H1 (cell line): ENCODE measurements at regions not wholly inside any gene's neighbourhood (a gene's known extent, or its start where the extent isn't known, plus 50 kb on each side); places are given as distances from the start of the nearest gene placed in this dataset.

Experiments
- CTCF ChIA-PET: fragments of 300-600 bp; sonication (Branson Sonifier 250); formaldehyde crosslinking; loops from one replicate; lab custom pipeline; 2021; ENCODE audit not compliant: partially characterized antibody; lab: Charles Lee
- POLR2A ChIA-PET: fragments of 300-600 bp; sonication (Branson Sonifier 250); formaldehyde crosslinking; loops from one replicate; lab custom pipeline; 2021; ENCODE audit warnings: inconsistent platforms; ENCODE audit not compliant: partially characterized antibody; lab: Charles Lee
- DNase-seq, 2 experiments: peaks; one replicate each; pipeline versions ENCODE4 v3.0.0 to v3.0.0-alpha.2; 2010 to 2022; ENCODE audit warnings: low spot score in 2 of 2, low read depth in 1 of 2, mixed read lengths in 1 of 2
- FAIRE-seq: peaks from 2 replicates; lab custom pipeline; 2011; peaks lifted over from hg19 to GRCh38; lab: Jason Lieb, UNC
- H2AFZ ChIP-seq: 2 replicates; pipeline ENCODE4 v1.8.1; 2012; ENCODE audit warnings: low read length, inconsistent platforms
- H2AK5ac ChIP-seq: 2 replicates; pipeline ENCODE4 v1.6.1; 2013; ENCODE audit warnings: low read depth, low read length
- H2BK120ac ChIP-seq: replicated peaks from 2 replicates; pipeline ENCODE3; 2013; ENCODE audit warnings: low read depth, low read length, inconsistent platforms
- H2BK12ac ChIP-seq: 2 replicates; pipeline ENCODE4 v1.6.1; 2013; ENCODE audit warnings: low read depth, low read length
- H2BK15ac ChIP-seq: 2 replicates; pipeline ENCODE4 v1.6.1; 2013; ENCODE audit warnings: low read length
- H2BK20ac ChIP-seq: 2 replicates; pipeline ENCODE4 v1.6.1; 2013; ENCODE audit warnings: low read length
- H2BK5ac ChIP-seq: 2 replicates; pipeline ENCODE4 v1.6.1; 2013; ENCODE audit warnings: low read depth, low read length
- H3K14ac ChIP-seq: 2 replicates; pipeline ENCODE4 v1.6.1; 2013; ENCODE audit warnings: inconsistent platforms; ENCODE audit not compliant: insufficient read length
- H3K18ac ChIP-seq: 2 replicates; pipeline ENCODE4 v1.6.1; 2013; ENCODE audit warnings: low read length; ENCODE audit errors: extremely low read depth
- H3K23ac ChIP-seq: 2 replicates; pipeline ENCODE4 v1.6.1; 2013; ENCODE audit warnings: inconsistent platforms; ENCODE audit not compliant: insufficient read length
- H3K23me2 ChIP-seq: 2 replicates; pipeline ENCODE4 v1.6.1; 2013; ENCODE audit warnings: low read depth, low read length
- H3K27ac ChIP-seq: 2 replicates; pipeline ENCODE4 v1.6.1; 2011; ENCODE audit warnings: low read depth, low read length, inconsistent platforms
- H3K27me3 ChIP-seq, 4 experiments: replicated peaks in 1 of 4; 1 replicate in 1 of 4; 2 replicates in 3 of 4; pipeline versions ENCODE4 v1.6.1 to v1.8.1; 2011 to 2013; ENCODE audit warnings: low read length in 3 of 4, mild to moderate bottlenecking in 3 of 4, inconsistent platforms in 2 of 4, mixed read lengths in 2 of 4, moderate library complexity in 1 of 4; ENCODE audit not compliant: control insufficient read depth in 3 of 4, insufficient read depth in 3 of 4; ENCODE audit errors: extremely low read depth in 1 of 4
- H3K36me3 ChIP-seq, 4 experiments: 2 replicates each; pipeline versions ENCODE4 v1.6.1 to v1.8.1; 2011 to 2013; ENCODE audit warnings: mild to moderate bottlenecking in 4 of 4, low read length in 3 of 4, moderate library complexity in 2 of 4, control low read depth in 1 of 4, inconsistent platforms in 1 of 4; ENCODE audit not compliant: insufficient read depth in 4 of 4, control insufficient read depth in 2 of 4
- H3K4ac ChIP-seq: replicated peaks from 2 replicates; pipeline ENCODE3; 2013; ENCODE audit warnings: low read length, low read depth, mixed read lengths, inconsistent platforms; ENCODE audit not compliant: insufficient read length
- H3K4me1 ChIP-seq, 4 experiments: replicated peaks in 1 of 4; 1 replicate in 1 of 4; 2 replicates in 3 of 4; pipeline versions ENCODE4 v1.6.1 to v1.8.1; 2011 to 2013; ENCODE audit warnings: low read length in 3 of 4, inconsistent platforms in 2 of 4, mixed read lengths in 1 of 4; ENCODE audit not compliant: insufficient read depth in 4 of 4, control insufficient read depth in 3 of 4
- H3K4me2 ChIP-seq, 2 experiments: 2 replicates each; pipeline versions ENCODE4 v1.6.1 to v1.8.1; 2011 to 2013; ENCODE audit warnings: low read depth in 2 of 2, low read length in 2 of 2, control low read depth in 1 of 2, inconsistent platforms in 1 of 2, mild to moderate bottlenecking in 1 of 2; ENCODE audit not compliant: insufficient read depth in 1 of 2
- H3K4me3 ChIP-seq, 4 experiments: fragments of 200-600, 300-600 bp in 1 of 4; sonication (generic), shearing (Covaris generic), sonication (Bioruptor Twin) in 1 of 4; 2 replicates each; pipeline versions ENCODE4 v1.5.1 to v1.8.1; 2011 to 2016; ENCODE audit warnings: low read length in 4 of 4, low read depth in 3 of 4, control low read depth in 2 of 4, inconsistent platforms in 2 of 4, mild to moderate bottlenecking in 2 of 4, mixed read lengths in 1 of 4, moderate library complexity in 1 of 4; ENCODE audit not compliant: insufficient read depth in 2 of 4; ENCODE audit errors: extremely low read depth in 1 of 4
- H3K56ac ChIP-seq: replicated peaks from 2 replicates; pipeline ENCODE3; 2013; ENCODE audit warnings: low read depth, mild to moderate bottlenecking, mixed read lengths, low read length, inconsistent platforms; ENCODE audit not compliant: insufficient read length
- H3K79me1 ChIP-seq: 2 replicates; pipeline ENCODE4 v1.6.1; 2013; ENCODE audit warnings: low read depth, low read length, control low read depth
- H3K79me2 ChIP-seq, 2 experiments: 2 replicates each; pipeline versions ENCODE4 v1.6.1 to v1.8.1; 2012 to 2013; ENCODE audit warnings: low read length in 2 of 2, mild to moderate bottlenecking in 2 of 2, inconsistent platforms in 1 of 2; ENCODE audit not compliant: insufficient read depth in 2 of 2, control insufficient read depth in 1 of 2
- H3K9ac ChIP-seq, 4 experiments: replicated peaks in 1 of 4; 1 replicate in 1 of 4; 2 replicates in 3 of 4; pipeline versions ENCODE4 v1.6.1 to v1.8.1; 2011 to 2013; ENCODE audit warnings: low read depth in 3 of 4, low read length in 3 of 4, control low read depth in 2 of 4, mild to moderate bottlenecking in 2 of 4, moderate library complexity in 2 of 4, inconsistent platforms in 1 of 4; ENCODE audit errors: extremely low read depth in 1 of 4
- H3K9me3 ChIP-seq, 2 experiments: 2 replicates each; pipeline versions ENCODE4 v1.6.1 to v1.8.1; 2012 to 2013; ENCODE audit warnings: mild to moderate bottlenecking in 2 of 2, moderate library complexity in 2 of 2, control low read depth in 1 of 2, inconsistent platforms in 1 of 2, low read depth in 1 of 2, low read length in 1 of 2, mixed read lengths in 1 of 2; ENCODE audit not compliant: insufficient read depth in 2 of 2
- H4K20me1 ChIP-seq, 2 experiments: replicated peaks in 1 of 2; 2 replicates each; pipeline versions ENCODE3 to v1.8.1; 2011 to 2013; ENCODE audit warnings: inconsistent platforms in 2 of 2, low read length in 2 of 2, mild to moderate bottlenecking in 1 of 2; ENCODE audit not compliant: insufficient read depth in 2 of 2, control insufficient read depth in 1 of 2
- H4K5ac ChIP-seq: 2 replicates; pipeline ENCODE4 v1.6.1; 2013; ENCODE audit warnings: low read length, low read depth, mixed read lengths, inconsistent platforms; ENCODE audit not compliant: insufficient read length
- H4K8ac ChIP-seq: 2 replicates; pipeline ENCODE4 v1.8.0; 2013; ENCODE audit warnings: mild to moderate bottlenecking, moderate library complexity, low read length, inconsistent platforms; ENCODE audit not compliant: insufficient read depth; ENCODE audit errors: extremely low read depth
- H4K91ac ChIP-seq: replicated peaks from 2 replicates; pipeline ENCODE3; 2013; ENCODE audit warnings: low read length, mixed read lengths, inconsistent platforms; ENCODE audit not compliant: insufficient read length
- BRCA1 ChIP-seq: IDR thresholded peaks from 2 replicates; pipeline ENCODE4 v1.6.1; 2012; ENCODE audit warnings: low read depth, low read length, improper control_type of control experiment
- CBX5 ChIP-seq: fragments of 300-800, 300-1000 bp; sonication (generic); IDR thresholded peaks from 2 replicates; pipeline ENCODE4 v1.7.1; 2016; ENCODE audit warnings: antibody characterized with exemption, low read length, low read depth
- CBX8 ChIP-seq: fragments of 300-800, 300-1000 bp; sonication (generic); IDR thresholded peaks from 2 replicates; pipeline ENCODE4 v1.7.1; 2016; ENCODE audit warnings: low read depth, low read length, borderline replicate concordance
- CHD2 ChIP-seq: IDR thresholded peaks from 2 replicates; pipeline ENCODE4 v1.6.1; 2012; ENCODE audit warnings: low read length, improper control_type of control experiment
- JUN ChIP-seq: IDR thresholded peaks from 2 replicates; pipeline ENCODE4 v1.6.1; 2011; ENCODE audit warnings: low read depth, mild to moderate bottlenecking, improper control_type of control experiment, low read length
- KDM1A ChIP-seq: fragments of 200-600, 300-600 bp; sonication (generic); IDR thresholded peaks from 2 replicates; pipeline ENCODE4 v1.7.1; 2016; ENCODE audit warnings: mild to moderate bottlenecking, low read length, borderline replicate concordance
- NRF1 ChIP-seq: IDR thresholded peaks from 2 replicates; pipeline ENCODE4 v1.6.1; 2011; ENCODE audit warnings: mild to moderate bottlenecking, low read depth, low read length, improper control_type of control experiment
- RXRA ChIP-seq: IDR thresholded peaks from 2 replicates; pipeline ENCODE4 v1.6.1; 2011; ENCODE audit warnings: low read depth, mild to moderate bottlenecking, low read length, moderate library complexity; ENCODE audit not compliant: insufficient read depth
- SAP30 ChIP-seq: fragments of 300-600 bp; sonication (generic); IDR thresholded peaks from 2 replicates; pipeline ENCODE4 v1.7.1; 2012; ENCODE audit warnings: low read length, moderate library complexity, mild to moderate bottlenecking, inconsistent platforms; ENCODE audit not compliant: insufficient read depth, insufficient replicate concordance
- SRF ChIP-seq: IDR thresholded peaks from 2 replicates; pipeline ENCODE4 v1.6.1; 2011; ENCODE audit warnings: mild to moderate bottlenecking, low read depth, low read length, moderate library complexity
- USF2 ChIP-seq: IDR thresholded peaks from 2 replicates; pipeline ENCODE4 v1.6.1; 2011; ENCODE audit warnings: low read length, improper control_type of control experiment
- WGBS, 2 experiments: shearing (Covaris generic) in 1 of 2; methylation state at CpG; one replicate each; pipeline versions ENCODE4 v1.1.6 to v1.1.7; 2013 to 2015; ENCODE audit warnings: low lambda C conversion rate in 2 of 2, mixed read lengths in 2 of 2, inconsistent platforms in 1 of 2, low coverage in 1 of 2, missing lambda C conversion rate in 1 of 2; ENCODE audit not compliant: insufficient replicate concordance in 2 of 2, insufficient coverage in 1 of 2, insufficient read length in 1 of 2; ENCODE audit errors: extremely low coverage in 1 of 2, missing lambda C conversion rate in 1 of 2; 5-methylcytosine and 5-hydroxymethylcytosine counted together
- TF ChIP-seq, protein P1 (sequence below): IDR thresholded peaks from 2 replicates; pipeline ENCODE4 v1.6.1; 2011; ENCODE audit warnings: low read depth, mild to moderate bottlenecking, low read length; ENCODE audit not compliant: insufficient read depth

GRCh38 chr10:31152421-31153135 lies 120.9 kb upstream of the ZNF438 start:
- Histone ChIP-seq H3K27me3 (no peaks in the 10 kb centered on the region), H3K27ac (no peak overlapping the region), H3K9me3 (no peaks in the 10 kb centered on the region), H3K14ac (no peak overlapping the region), H3K23me2 (no peaks in the 10 kb centered on the region), H3K4ac (no peak overlapping the region), H3K4me2 (no peak overlapping the region), H2BK120ac (no peak overlapping the region), H2AFZ (no peak overlapping the region), H3K79me2 (no peaks in the 10 kb centered on the region), H3K4me3 (no peak overlapping the region), H3K36me3 (no peaks in the 10 kb centered on the region), H3K4me1 (peaks cover 0 to 5% (median under 1%) of the 10 kb centered on the region in 4 experiments; a peak in 2 of 7 replicates), H2BK12ac (no peak overlapping the region), H3K23ac (no peak overlapping the region), H3K18ac (no peak overlapping the region), H3K79me1 (no peaks in the 10 kb centered on the region), H2BK20ac (no peak overlapping the region), H4K20me1 (no peaks in the 10 kb centered on the region), H2BK5ac (no peak overlapping the region), H3K9ac (no peak overlapping the region), H2AK5ac (no peak overlapping the region), H4K91ac (no peak overlapping the region), H3K56ac (no peak overlapping the region), H4K5ac (no peak overlapping the region), H2BK15ac (no peak overlapping the region), H4K8ac (no peak overlapping the region)
- WGBS, 2 experiments, result 77% methylated on average over 1 of the region's 1 CpG; no CpG with 5 or more reads in 1 of the 2 experiments
- ChIA-PET POLR2A (no interaction called here), CTCF (interaction anchor here (1.5 kb wide), 1 partner anchor 18 kb away, joined by 4 read pairs; no protein-coding TSS in a partner anchor)
- no peak for FAIRE-seq
- no peak for DNase-seq
- TF ChIP-seq SRF (no peak), RXRA (no peak), SAP30 (no peak), USF2 (no peak), BRCA1 (no peak), NRF1 (no peak), JUN (no peak), CBX5 (no peak), CHD2 (no peak), CBX8 (no peak), KDM1A (no peak)
- TF ChIP-seq, protein P1, sequence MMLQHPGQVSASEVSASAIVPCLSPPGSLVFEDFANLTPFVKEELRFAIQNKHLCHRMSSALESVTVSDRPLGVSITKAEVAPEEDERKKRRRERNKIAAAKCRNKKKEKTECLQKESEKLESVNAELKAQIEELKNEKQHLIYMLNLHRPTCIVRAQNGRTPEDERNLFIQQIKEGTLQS, result no peak
